Hepatocyte (in vitro differentiated cells): ENCODE measurements at regions not wholly inside any gene's neighbourhood (a gene's known extent, or its start where the extent isn't known, plus 50 kb on each side); places are given as distances from the start of the nearest gene placed in this dataset.
"Not testable (repeated sequence)": the region's sequence is repeated elsewhere in the genome, so short reads cannot be mapped to it uniquely, and the experiment has no call there.

Experiments
- DNase-seq: peaks from one replicate; pipeline ENCODE4 v3.0.0-alpha.2; 2016; ENCODE audit warnings: low spot score
- H2AFZ ChIP-seq: fragments of 200-600 bp; sonication (generic); 2 replicates; pipeline ENCODE4 v1.6.0; 2016; ENCODE audit warnings: antibody characterized with exemption, mild to moderate bottlenecking
- H3K27ac ChIP-seq: fragments of 200-600 bp; sonication (generic); 2 replicates; pipeline ENCODE4 v1.5.1; 2016; ENCODE audit warnings: mild to moderate bottlenecking
- H3K27me3 ChIP-seq: fragments of 200-600 bp; sonication (generic); 2 replicates; pipeline ENCODE4 v1.6.1; 2016
- H3K36me3 ChIP-seq: fragments of 200-600 bp; sonication (generic); replicated peaks from 2 replicates; pipeline ENCODE4 v1.5.1; 2016; ENCODE audit warnings: low read depth; ENCODE audit not compliant: insufficient read depth
- H3K4me1 ChIP-seq: fragments of 200-600 bp; sonication (generic); 2 replicates; pipeline ENCODE4 v1.5.1; 2016; ENCODE audit warnings: mild to moderate bottlenecking, moderate library complexity; ENCODE audit not compliant: insufficient read depth
- H3K4me2 ChIP-seq: fragments of 200-600 bp; sonication (generic); 2 replicates; pipeline ENCODE4 v1.6.0; 2016
- H3K4me3 ChIP-seq: fragments of 200-600 bp; sonication (generic); 2 replicates; pipeline ENCODE4 v1.5.1; 2016; ENCODE audit warnings: mild to moderate bottlenecking
- H3K79me2 ChIP-seq: fragments of 200-600 bp; sonication (generic); 2 replicates; pipeline ENCODE4 v1.6.0; 2017; ENCODE audit warnings: mild to moderate bottlenecking
- H3K9me2 ChIP-seq: fragments of 200-600 bp; sonication (generic); replicated peaks from 2 replicates; pipeline ENCODE4 v1.6.0; 2017; ENCODE audit warnings: mild to moderate bottlenecking; ENCODE audit not compliant: insufficient read depth
- H3K9me3 ChIP-seq: fragments of 200-600 bp; sonication (generic); 2 replicates; pipeline ENCODE4 v1.5.1; 2016; ENCODE audit warnings: low read depth, mild to moderate bottlenecking
- H4K20me1 ChIP-seq: fragments of 200-600 bp; sonication (generic); 2 replicates; pipeline ENCODE4 v1.6.0; 2016; ENCODE audit warnings: mild to moderate bottlenecking; ENCODE audit not compliant: insufficient read depth, poor library complexity, severe bottlenecking
- EZH2 ChIP-seq: fragments of 200-600 bp; sonication (generic); IDR thresholded peaks from 2 replicates; pipeline ENCODE4 v1.6.1; 2016; ENCODE audit warnings: antibody characterized with exemption, mild to moderate bottlenecking, borderline replicate concordance
- EZH2phosphoT487 ChIP-seq: fragments of 200-600 bp; sonication (generic); IDR thresholded peaks from one replicate; pipeline ENCODE4 v1.6.1; 2018; ENCODE audit warnings: antibody characterized with exemption, mild to moderate bottlenecking, low read depth, moderate library complexity; ENCODE audit not compliant: unreplicated experiment, severe bottlenecking
- WGBS: methylation state at CpG from one replicate; pipeline ENCODE4 v1.1.6; 2016; ENCODE audit warnings: low lambda C conversion rate; ENCODE audit errors: missing lambda C conversion rate; 5-methylcytosine and 5-hydroxymethylcytosine counted together
- TF ChIP-seq, protein P1 (sequence below): fragments of 200-600 bp; sonication (generic); IDR thresholded peaks from 2 replicates; pipeline ENCODE4 v1.5.1; 2016; ENCODE audit warnings: antibody characterized with exemption, mild to moderate bottlenecking; ENCODE audit not compliant: poor library complexity

DNA sequence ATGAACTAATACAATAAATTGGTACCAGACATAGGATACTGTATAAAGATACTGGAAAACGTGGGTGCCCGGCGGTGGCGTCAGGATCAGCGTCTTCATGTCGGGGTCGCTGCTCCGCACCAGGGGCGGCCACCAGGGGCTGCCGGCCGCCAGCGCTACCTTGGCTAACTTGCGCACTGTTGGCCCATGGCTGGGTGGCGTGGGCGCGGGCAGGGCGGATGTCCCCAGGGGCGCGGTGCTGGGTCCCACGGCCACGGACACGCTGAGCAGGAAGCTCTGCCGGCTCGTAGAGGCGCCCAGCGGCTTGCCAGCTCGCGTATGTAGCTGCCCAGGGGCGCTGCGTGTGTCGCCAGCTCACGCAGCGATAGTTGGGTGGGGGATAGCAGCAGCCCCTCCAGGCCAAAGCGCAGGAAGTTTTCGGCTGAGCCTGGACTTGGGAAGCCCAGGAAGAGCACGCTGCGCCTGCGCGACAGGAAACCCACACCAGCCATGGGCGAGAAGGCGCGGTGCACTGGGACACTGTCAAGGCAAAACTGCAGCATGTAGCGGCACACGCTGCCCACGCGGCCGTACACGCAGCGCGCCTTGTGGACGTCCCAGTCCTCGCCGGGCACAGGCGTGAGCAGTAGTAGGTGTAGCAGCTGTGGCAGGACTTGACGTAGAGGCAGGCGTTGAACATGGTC lies 299.9 kb downstream of the CCDC74A start:
- Histone ChIP-seq H3K79me2 (no peaks in the 10 kb centered on the region), H3K4me3 (no peak overlapping the region), H3K4me1 (no peaks in the 10 kb centered on the region), H4K20me1 (no peaks in the 10 kb centered on the region), H3K4me2 (no peak overlapping the region), H3K9me3 (no peaks in the 10 kb centered on the region), H3K27ac (no peak overlapping the region), H3K9me2 (no peaks in the 10 kb centered on the region), H2AFZ (no peak overlapping the region), H3K36me3 (no peaks in the 10 kb centered on the region), H3K27me3 (no peaks in the 10 kb centered on the region)
- WGBS: 98% methylated on average over 54 of the region's 56 CpGs
- DNase-seq: no peak
- TF ChIP-seq EZH2 (no peak), EZH2phosphoT487 (no peak)

DNA sequence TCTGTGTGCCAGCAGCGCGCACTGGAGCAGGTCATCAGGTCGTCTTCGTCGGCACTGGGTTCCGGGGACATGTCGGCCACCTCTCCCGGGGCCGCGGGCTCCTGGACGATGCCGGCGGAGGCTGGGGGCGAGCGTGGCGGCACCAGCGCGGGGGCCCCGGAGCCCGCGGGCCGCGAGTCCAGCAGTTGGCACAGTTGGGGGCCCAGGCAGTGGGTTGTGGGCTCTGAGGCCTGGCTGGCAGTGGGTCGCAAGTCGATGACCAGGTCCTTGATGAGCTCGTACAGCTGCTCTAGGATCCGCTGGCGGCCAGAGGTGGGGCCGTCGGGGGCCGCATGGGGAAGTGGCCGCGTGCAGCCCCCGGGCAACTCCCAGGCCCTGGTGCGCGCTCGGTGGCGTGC lies 300.5 kb downstream of the CCDC74A start:
- Histone ChIP-seq H3K27me3 (no peaks in the 10 kb centered on the region), H4K20me1 (no peaks in the 10 kb centered on the region), H3K27ac (no peak overlapping the region), H3K9me2 (no peaks in the 10 kb centered on the region), H3K4me2 (no peak overlapping the region), H3K4me1 (no peaks in the 10 kb centered on the region), H3K36me3 (no peaks in the 10 kb centered on the region), H3K9me3 (no peaks in the 10 kb centered on the region), H2AFZ (no peak overlapping the region), H3K4me3 (no peak overlapping the region), H3K79me2 (no peaks in the 10 kb centered on the region)
- no peak for DNase-seq
- WGBS: 95% methylated on average over 33 of the region's 38 CpGs
- TF ChIP-seq EZH2: no peak
- no peak for TF ChIP-seq EZH2phosphoT487
- TF ChIP-seq, protein P1, sequence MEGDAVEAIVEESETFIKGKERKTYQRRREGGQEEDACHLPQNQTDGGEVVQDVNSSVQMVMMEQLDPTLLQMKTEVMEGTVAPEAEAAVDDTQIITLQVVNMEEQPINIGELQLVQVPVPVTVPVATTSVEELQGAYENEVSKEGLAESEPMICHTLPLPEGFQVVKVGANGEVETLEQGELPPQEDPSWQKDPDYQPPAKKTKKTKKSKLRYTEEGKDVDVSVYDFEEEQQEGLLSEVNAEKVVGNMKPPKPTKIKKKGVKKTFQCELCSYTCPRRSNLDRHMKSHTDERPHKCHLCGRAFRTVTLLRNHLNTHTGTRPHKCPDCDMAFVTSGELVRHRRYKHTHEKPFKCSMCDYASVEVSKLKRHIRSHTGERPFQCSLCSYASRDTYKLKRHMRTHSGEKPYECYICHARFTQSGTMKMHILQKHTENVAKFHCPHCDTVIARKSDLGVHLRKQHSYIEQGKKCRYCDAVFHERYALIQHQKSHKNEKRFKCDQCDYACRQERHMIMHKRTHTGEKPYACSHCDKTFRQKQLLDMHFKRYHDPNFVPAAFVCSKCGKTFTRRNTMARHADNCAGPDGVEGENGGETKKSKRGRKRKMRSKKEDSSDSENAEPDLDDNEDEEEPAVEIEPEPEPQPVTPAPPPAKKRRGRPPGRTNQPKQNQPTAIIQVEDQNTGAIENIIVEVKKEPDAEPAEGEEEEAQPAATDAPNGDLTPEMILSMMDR: no peak

DNA sequence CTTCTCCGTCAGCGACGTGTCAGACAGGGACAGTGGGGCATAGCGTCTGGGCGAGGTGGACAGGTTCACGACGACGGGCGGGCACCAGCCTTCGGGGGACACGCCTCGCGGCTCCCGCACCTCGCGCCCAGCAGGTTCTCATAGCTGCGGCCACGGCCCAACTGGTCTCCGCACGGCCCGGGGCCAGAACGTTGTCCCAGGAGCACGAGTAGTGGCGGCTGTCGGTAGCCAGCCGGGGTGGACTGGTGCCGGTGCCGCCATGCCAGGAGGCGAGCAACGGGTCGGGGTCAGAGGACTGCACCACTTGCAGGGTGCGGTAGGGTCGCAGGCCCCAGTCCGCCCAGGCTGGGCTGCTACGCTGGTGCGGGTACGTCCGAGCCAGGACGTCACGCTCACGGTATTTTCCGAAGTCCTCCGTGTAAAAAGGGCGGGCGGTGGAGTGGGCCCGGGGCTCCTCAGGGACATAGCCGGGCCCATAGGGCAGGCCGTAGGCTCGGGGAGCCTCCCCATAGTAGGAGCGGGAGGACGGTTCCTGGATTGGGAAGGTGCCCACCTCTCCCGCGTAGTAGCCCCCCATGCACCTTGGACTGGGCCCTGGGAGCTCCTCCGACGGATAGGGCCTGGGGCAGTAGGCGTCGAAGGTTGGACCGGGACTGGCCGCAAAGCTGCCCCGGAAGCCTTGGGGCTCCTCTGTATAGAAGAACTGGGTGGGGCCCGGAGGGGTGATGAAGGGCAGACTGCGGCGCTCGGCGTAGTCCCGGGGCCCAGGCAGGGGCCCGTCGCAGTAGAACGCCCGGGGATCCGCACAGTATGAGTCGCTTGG lies 301.2 kb downstream of the CCDC74A start:
- H2AFZ ChIP-seq, H3K9me2 ChIP-seq: not testable (repeated sequence)

DNA sequence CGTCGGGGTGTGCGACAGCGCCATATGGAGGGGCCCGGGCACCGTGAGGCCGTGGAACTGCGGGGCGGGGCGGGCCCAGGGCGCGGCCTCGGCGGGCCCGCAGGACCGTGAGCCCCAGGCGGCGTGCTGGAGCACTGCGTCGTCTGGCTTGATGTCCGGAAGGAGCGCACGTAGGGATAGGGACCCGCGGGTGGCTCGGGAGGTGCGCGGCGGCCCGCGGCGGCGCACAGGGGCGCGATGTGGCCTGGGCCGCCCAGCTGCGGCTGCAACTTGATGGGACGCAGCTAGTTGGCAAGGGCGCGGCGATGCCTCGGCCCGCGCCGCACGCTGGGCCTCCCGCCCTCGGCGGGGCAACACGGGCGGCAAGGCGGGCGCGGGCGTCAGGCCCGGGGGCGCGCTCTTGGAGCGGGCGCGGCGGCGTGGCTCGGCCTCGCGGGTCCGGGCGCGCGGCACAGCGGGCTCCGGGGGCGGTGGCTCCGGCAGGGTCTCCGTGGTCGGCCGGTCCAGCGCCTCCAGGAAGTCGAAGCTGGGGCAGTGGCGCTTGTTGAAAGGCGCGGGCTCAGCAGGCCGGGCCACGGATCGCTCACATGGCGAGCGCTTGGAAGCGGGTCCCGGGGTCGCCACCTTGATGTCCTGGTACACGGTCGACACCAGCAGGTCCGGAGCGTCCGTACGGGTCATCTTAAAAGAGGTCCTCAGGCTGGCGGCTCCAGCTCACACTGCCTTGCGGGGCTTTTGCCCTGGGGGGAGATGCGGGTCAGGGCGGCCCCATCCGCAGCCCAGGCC lies 302.0 kb downstream of the CCDC74A start:
- not testable (repeated sequence) for H3K79me2 ChIP-seq, H3K4me1 ChIP-seq, DNase-seq, H3K27ac ChIP-seq, H3K27me3 ChIP-seq, H3K36me3 ChIP-seq, H4K20me1 ChIP-seq, H3K4me3 ChIP-seq, H2AFZ ChIP-seq, H3K9me3 ChIP-seq, H3K4me2 ChIP-seq, H3K9me2 ChIP-seq
- over 99% methylated on average over 53 of the region's 101 CpGs for whole genome bisulfite sequencing

More for the DNA sequence above, 301.2 kb downstream of the CCDC74A start:
- H3K4me3 ChIP-seq, H4K20me1 ChIP-seq, H3K9me3 ChIP-seq, H3K27ac ChIP-seq, H3K27me3 ChIP-seq, H3K4me2 ChIP-seq, H3K79me2 ChIP-seq, DNase-seq, H3K4me1 ChIP-seq, H3K36me3 ChIP-seq: not testable (repeated sequence)
- WGBS: 96% methylated on average over 52 of the region's 72 CpGs

DNA sequence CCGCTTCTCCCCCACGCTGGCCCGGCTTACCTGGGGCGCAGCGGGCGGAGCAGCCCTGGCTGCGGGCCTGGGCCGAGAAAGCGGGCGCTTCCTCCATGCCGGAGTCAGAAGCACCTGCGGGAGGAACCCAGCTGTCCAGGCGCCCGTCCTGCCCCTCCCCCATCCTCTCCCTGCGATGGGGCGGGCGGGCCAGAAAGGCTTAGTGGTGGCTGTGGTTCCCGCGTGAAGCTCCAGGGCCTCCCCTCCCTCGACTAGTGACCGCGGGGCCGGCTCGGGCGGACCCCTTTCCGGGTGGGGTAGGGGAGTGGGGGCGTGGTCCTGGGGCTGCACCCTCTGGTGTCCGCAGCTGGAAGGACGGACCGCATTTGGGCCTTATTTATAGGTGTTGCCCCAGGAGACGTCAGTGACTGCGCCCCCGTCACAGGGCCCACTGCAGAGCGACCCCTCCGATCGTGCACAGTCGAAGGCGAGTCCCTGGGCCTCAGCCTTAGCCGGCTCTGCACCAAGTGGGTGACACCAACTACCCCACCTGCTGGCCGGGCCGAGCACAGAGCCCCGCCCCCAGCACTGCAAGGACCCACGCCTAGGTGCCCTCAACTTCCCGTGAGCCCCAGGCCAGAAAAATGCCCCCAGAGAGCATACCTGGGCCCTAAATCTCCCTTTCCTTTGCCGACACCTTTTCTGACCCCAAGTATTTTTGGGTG lies 302.7 kb downstream of the CCDC74A start:
- H2AFZ ChIP-seq, H3K9me2 ChIP-seq, H3K27ac ChIP-seq, H3K9me3 ChIP-seq, H3K79me2 ChIP-seq, H3K4me1 ChIP-seq, H4K20me1 ChIP-seq, H3K4me3 ChIP-seq, H3K36me3 ChIP-seq, DNase-seq, H3K4me2 ChIP-seq, H3K27me3 ChIP-seq: not testable (repeated sequence)
- WGBS: 95% methylated on average over 22 of the region's 45 CpGs

DNA sequence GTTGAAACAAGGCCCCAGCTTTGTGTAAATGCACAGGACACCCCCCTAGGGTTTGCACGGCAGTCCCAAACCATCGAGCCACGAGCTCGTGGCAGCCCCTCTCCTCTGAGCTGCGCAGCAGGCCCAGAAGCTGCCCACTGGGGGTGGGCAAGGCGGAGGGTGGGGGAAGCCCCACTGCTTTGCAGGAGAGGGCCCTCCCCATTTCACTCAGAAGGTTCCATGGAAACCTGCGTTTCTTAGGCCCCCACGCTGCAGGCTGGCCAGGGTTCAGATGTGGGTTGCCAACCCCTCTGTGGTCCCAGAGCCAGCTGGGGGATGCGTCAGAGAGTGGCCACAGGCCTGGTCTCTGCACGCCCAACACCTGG lies 303.2 kb downstream of the CCDC74A start:
- H2AFZ ChIP-seq, H3K27me3 ChIP-seq, DNase-seq, H3K4me3 ChIP-seq, H4K20me1 ChIP-seq, H3K4me2 ChIP-seq, H3K4me1 ChIP-seq, H3K9me3 ChIP-seq, H3K79me2 ChIP-seq, H3K27ac ChIP-seq, H3K9me2 ChIP-seq, H3K36me3 ChIP-seq: not testable (repeated sequence)
- WGBS: 100% methylated on average over 8 of the region's 10 CpGs
